ENCODE measurements at regions not wholly inside any gene's neighbourhood (a gene's known extent, or its start where the extent isn't known, plus 50 kb on each side); places are given as distances from the start of the nearest gene placed in this dataset.
"Not testable (repeated sequence)": the region's sequence is repeated elsewhere in the genome, so short reads cannot be mapped to it uniquely, and the experiment has no call there.

GRCh38 chr12:19771858-19772257 lies 332.6 kb downstream of the AEBP2 start:
- Histone ChIP-seq H3K9me3 (ENCODE audit: control insufficient read depth, insufficient read depth, low read length) (no peaks in the 10 kb centered on the region), H3K36me3 (ENCODE audit: control insufficient read depth, insufficient read depth, low read length) (no peaks in the 10 kb centered on the region), H3K27ac (ENCODE audit: low read depth, low read length) (no peak overlapping the region), H3K9ac (ENCODE audit: low read depth, low read length) (no peak overlapping the region), H3K27me3 (ENCODE audit: control insufficient read depth, insufficient read depth, low read length) (no peaks in the 10 kb centered on the region), H3K4me3 (ENCODE audit: low read depth, low read length) (no peak overlapping the region), H3K4me1 (ENCODE audit: control insufficient read depth, insufficient read depth, low read length) (no peaks in the 10 kb centered on the region; the same call in 1 of the 2 replicates)

DNA sequence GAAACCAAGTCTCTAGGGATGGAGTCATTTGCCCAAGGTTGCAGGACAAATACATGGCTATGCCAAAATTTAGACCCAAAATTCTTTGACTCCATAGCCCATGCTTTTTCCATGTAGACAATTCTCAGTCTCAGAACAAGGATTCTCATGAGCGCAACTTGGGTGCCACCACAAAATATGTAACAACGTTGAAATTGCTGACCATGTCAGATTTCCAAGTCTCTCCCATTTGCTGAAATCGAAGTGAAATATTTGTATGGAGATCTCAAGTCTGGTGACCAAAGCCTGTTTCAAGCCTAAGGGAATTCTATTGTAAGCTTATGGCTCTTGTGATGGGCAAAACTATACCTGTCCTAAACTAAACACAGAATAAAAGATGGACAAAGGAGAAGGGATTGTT lies 333.5 kb downstream of the AEBP2 start:
- Histone ChIP-seq H3K36me3 (ENCODE audit: control insufficient read depth, insufficient read depth, low read length) (no peaks in the 10 kb centered on the region), H3K4me1 (ENCODE audit: control insufficient read depth, insufficient read depth, low read length) (no peaks in the 10 kb centered on the region; the same call in 1 of the 2 replicates), H3K9me3 (ENCODE audit: control insufficient read depth, insufficient read depth, low read length) (no peaks in the 10 kb centered on the region), H3K4me3 (ENCODE audit: low read depth, low read length) (no peak overlapping the region), H3K27me3 (ENCODE audit: control insufficient read depth, insufficient read depth, low read length) (no peaks in the 10 kb centered on the region), H3K27ac (ENCODE audit: low read depth, low read length) (no peak overlapping the region), H3K9ac (ENCODE audit: low read depth, low read length) (no peak overlapping the region)

DNA sequence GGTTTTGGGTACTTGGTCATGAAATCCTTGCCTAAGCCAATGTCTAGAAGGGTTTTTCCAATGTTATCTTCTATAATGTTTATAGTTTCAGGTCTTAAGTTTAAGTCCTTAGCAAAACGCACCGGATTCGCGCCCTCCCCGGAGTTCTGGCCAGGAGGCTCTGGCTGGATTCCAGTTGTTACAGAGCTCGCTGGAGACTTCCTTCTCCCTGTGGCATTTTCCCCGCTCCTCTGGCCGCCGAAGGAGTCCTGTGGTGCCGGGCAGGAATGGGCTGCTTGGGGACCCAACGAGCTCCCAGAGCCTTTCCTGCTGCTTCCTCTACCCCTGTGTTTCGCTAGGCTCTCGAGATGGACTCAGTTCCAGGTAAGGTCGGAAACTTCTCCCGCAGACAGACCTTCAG lies 335.9 kb downstream of the AEBP2 start:
- H3K4me3 ChIP-seq (ENCODE audit: low read depth, low read length) = no peak overlapping the region
- peaks cover 15% of the 10 kb centered on the region for H3K4me1 ChIP-seq (ENCODE audit: control insufficient read depth, insufficient read depth, low read length)
- H3K27me3 ChIP-seq (ENCODE audit: control insufficient read depth, insufficient read depth, low read length) = no peaks in the 10 kb centered on the region
- no peak overlapping the region for H3K27ac ChIP-seq (ENCODE audit: low read depth, low read length)
- H3K9me3 ChIP-seq (ENCODE audit: control insufficient read depth, insufficient read depth, low read length) = no peaks in the 10 kb centered on the region
- H3K9ac ChIP-seq (ENCODE audit: low read depth, low read length) = no peak overlapping the region
- no peaks in the 10 kb centered on the region for H3K36me3 ChIP-seq (ENCODE audit: control insufficient read depth, insufficient read depth, low read length)

DNA sequence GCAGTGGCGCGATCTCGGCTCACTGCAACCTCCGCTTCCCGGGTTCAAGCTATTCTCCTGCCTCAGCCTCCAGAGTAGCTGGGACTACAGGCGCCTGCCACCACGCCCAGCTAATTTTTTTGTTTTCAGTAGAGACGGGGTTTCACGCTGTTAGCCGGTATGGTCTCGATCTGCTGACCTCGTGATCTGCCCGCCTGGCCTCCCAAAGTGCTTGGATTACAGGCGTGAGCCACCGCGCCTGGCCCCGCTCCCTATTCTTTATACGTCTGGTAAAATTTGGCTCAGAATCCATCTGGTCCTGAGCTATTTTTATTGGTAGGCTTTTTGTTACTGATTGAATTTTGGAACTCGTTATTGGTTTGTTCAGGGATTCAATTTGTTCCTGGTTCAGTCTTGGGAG lies 336.7 kb downstream of the AEBP2 start:
- not testable (repeated sequence) for H3K27me3 ChIP-seq (ENCODE audit: control insufficient read depth, insufficient read depth, low read length); H3K9ac ChIP-seq (ENCODE audit: low read depth, low read length); H3K36me3 ChIP-seq (ENCODE audit: control insufficient read depth, insufficient read depth, low read length); H3K27ac ChIP-seq (ENCODE audit: low read depth, low read length); H3K4me3 ChIP-seq (ENCODE audit: low read depth, low read length); H3K9me3 ChIP-seq (ENCODE audit: control insufficient read depth, insufficient read depth, low read length)
- H3K4me1 ChIP-seq (ENCODE audit: control insufficient read depth, insufficient read depth, low read length) = peaks cover 15% of the 10 kb centered on the region

- Histone ChIP-seq H3K36me3 (ENCODE audit: control insufficient read depth, insufficient read depth, low read length) (no peaks in the 10 kb centered on the region), H3K27ac (ENCODE audit: low read depth, low read length) (no peak overlapping the region), H3K4me1 (ENCODE audit: control insufficient read depth, insufficient read depth, low read length) (peaks cover 15% of the 10 kb centered on the region), H3K9me3 (ENCODE audit: control insufficient read depth, insufficient read depth, low read length) (no peaks in the 10 kb centered on the region), H3K9ac (ENCODE audit: low read depth, low read length) (no peak overlapping the region), H3K27me3 (ENCODE audit: control insufficient read depth, insufficient read depth, low read length) (no peaks in the 10 kb centered on the region), H3K4me3 (ENCODE audit: low read depth, low read length) (no peak overlapping the region)
Observed at GRCh38 chr12:19778172-19778571, 338.9 kb downstream of the AEBP2 start.

DNA sequence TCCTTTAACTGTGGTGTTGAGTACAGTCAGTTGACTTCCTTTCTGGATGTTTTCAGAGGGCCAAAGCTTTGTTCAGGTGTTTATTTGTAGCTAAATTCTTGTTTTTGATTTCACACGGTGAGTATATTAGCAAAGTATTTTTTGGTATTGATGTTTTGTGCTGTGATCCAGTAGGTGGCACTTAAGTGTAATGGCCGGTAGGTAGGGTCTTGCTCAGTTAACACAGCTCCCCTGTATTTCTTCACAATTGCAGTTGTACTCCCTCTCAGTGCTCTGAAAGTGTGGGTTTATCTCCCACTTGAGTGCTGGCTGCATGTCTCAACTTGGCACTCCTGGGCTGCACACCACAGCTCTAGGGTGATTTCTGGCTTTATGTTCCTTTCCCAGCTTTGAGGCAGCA lies 339.5 kb downstream of the AEBP2 start:
- H3K9me3 ChIP-seq (ENCODE audit: control insufficient read depth, insufficient read depth, low read length) = no peaks in the 10 kb centered on the region
- H3K36me3 ChIP-seq (ENCODE audit: control insufficient read depth, insufficient read depth, low read length) = no peaks in the 10 kb centered on the region
- H3K27ac ChIP-seq (ENCODE audit: low read depth, low read length) = no peak overlapping the region

DNA sequence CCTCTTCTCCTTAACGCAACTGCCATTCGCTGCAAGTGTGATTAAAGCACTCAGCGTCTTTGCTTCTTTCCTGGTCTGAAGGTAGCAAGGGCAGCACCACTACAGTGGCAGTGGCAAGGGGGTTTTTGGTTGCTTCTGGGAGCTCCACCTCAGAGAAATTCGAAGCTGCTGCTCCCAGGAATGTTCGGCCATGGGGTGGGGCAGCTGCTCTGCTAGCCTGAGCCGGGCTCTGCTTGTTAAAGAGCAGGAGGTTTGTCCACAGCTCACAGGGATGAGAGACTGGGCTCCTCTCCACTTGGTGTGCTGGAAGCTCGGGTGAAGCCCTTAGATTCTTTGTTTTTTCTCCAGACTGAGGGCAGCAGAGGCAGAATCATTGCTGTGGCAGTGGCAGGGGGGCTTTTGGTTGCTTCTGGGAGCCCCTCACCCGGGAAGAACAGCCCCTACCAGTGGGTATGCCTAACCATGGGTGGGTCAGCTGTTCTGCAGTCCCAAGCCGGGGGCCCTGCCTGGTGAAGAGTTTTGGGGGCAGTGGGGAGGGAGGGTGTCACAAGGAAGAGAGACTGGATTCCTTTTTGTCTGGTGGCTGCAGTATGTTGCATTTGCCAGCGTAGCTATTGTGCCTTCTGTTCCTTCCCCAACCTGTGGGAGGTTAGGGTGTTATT lies 340.2 kb downstream of the AEBP2 start:
- no peaks in the 10 kb centered on the region for H3K36me3 ChIP-seq (ENCODE audit: control insufficient read depth, insufficient read depth, low read length)
- no peak overlapping the region for H3K27ac ChIP-seq (ENCODE audit: low read depth, low read length)
- no peak overlapping the region for H3K9ac ChIP-seq (ENCODE audit: low read depth, low read length)
- no peak overlapping the region for H3K4me3 ChIP-seq (ENCODE audit: low read depth, low read length)
- H3K4me1 ChIP-seq (ENCODE audit: control insufficient read depth, insufficient read depth, low read length) = peaks cover 19% of the 10 kb centered on the region
- H3K9me3 ChIP-seq (ENCODE audit: control insufficient read depth, insufficient read depth, low read length) = no peaks in the 10 kb centered on the region
- no peaks in the 10 kb centered on the region for H3K27me3 ChIP-seq (ENCODE audit: control insufficient read depth, insufficient read depth, low read length)

More for the DNA sequence above, 339.5 kb downstream of the AEBP2 start:
- no peak overlapping the region for H3K9ac ChIP-seq (ENCODE audit: low read depth, low read length)
- no peaks in the 10 kb centered on the region for H3K27me3 ChIP-seq (ENCODE audit: control insufficient read depth, insufficient read depth, low read length)
- H3K4me3 ChIP-seq (ENCODE audit: low read depth, low read length) = no peak overlapping the region
- peaks cover 18% of the 10 kb centered on the region for H3K4me1 ChIP-seq (ENCODE audit: control insufficient read depth, insufficient read depth, low read length)

DNA sequence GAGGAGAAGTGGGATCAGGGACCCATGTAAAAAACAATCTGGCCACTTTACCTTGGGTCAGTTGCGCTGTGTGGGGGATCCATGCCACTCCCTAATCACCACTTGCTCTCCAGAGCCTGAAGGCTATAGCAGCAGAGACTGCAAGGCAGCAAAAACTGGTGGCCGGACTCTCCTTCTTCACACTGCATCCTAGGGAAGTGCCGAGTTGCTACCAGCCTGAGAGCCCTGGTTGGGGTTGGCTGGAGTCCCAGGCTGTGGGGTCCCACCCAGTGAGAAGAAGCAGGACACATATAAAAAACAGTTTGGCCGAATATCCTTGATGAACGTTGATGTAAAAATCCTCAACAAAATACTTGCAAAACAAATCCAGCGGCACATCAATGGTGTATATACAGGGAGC lies 341.2 kb downstream of the AEBP2 start:
- no peaks in the 10 kb centered on the region for H3K9me3 ChIP-seq (ENCODE audit: control insufficient read depth, insufficient read depth, low read length)
- no peak overlapping the region for H3K27ac ChIP-seq (ENCODE audit: low read depth, low read length)
- peaks cover 19% of the 10 kb centered on the region for H3K4me1 ChIP-seq (ENCODE audit: control insufficient read depth, insufficient read depth, low read length)
- no peak overlapping the region for H3K9ac ChIP-seq (ENCODE audit: low read depth, low read length)
- no peaks in the 10 kb centered on the region for H3K27me3 ChIP-seq (ENCODE audit: control insufficient read depth, insufficient read depth, low read length)
- H3K4me3 ChIP-seq (ENCODE audit: low read depth, low read length) = no peak overlapping the region
- H3K36me3 ChIP-seq (ENCODE audit: control insufficient read depth, insufficient read depth, low read length) = no peaks in the 10 kb centered on the region

GRCh38 chr12:19783547-19784444 lies 344.5 kb downstream of the AEBP2 start:
- Histone ChIP-seq H3K9ac (ENCODE audit: low read depth, low read length) (peak overlapping the region; percentile 40; the same call in 1 of the 2 replicates), H3K4me3 (ENCODE audit: low read depth, low read length) (peak overlapping the region; percentile 17; the same call in 1 of the 2 replicates), H3K27me3 (ENCODE audit: control insufficient read depth, insufficient read depth, low read length) (no peaks in the 10 kb centered on the region), H3K9me3 (ENCODE audit: control insufficient read depth, insufficient read depth, low read length) (no peaks in the 10 kb centered on the region), H3K36me3 (ENCODE audit: control insufficient read depth, insufficient read depth, low read length) (no peaks in the 10 kb centered on the region), H3K4me1 (ENCODE audit: control insufficient read depth, insufficient read depth, low read length) (peaks cover 16% of the 10 kb centered on the region), H3K27ac (ENCODE audit: low read depth, low read length) (no peak overlapping the region)

GRCh38 chr12:19792028-19792427 lies 352.7 kb downstream of the AEBP2 start:
- H3K9me3 ChIP-seq (ENCODE audit: control insufficient read depth, insufficient read depth, low read length) = no peaks in the 10 kb centered on the region
- H3K27ac ChIP-seq (ENCODE audit: low read depth, low read length) = no peak overlapping the region
- no peaks in the 10 kb centered on the region for H3K4me1 ChIP-seq (ENCODE audit: control insufficient read depth, insufficient read depth, low read length)
- no peak overlapping the region for H3K4me3 ChIP-seq (ENCODE audit: low read depth, low read length)
- no peaks in the 10 kb centered on the region for H3K36me3 ChIP-seq (ENCODE audit: control insufficient read depth, insufficient read depth, low read length)
- H3K27me3 ChIP-seq (ENCODE audit: control insufficient read depth, insufficient read depth, low read length) = no peaks in the 10 kb centered on the region
- no peak overlapping the region for H3K9ac ChIP-seq (ENCODE audit: low read depth, low read length)

DNA sequence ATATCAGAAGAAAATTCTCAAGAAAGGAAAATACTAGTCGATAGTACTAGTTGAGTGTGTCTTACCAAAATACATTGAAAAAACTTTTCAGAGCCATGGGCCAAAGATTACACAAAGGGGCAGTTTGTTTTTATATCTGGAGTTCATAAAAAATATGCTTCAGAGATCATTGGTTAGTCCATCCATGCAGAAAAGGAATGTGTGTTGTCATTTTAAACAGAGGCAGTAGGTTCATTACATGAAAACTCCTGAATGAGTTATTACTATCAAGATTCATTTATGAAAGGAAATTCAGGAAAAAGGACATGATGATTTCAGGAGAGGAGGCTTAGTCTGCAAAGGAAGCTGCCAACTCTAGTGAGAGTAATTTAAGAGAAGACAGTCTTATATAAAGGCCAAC lies 354.8 kb downstream of the AEBP2 start:
- no peak overlapping the region for H3K9ac ChIP-seq (ENCODE audit: low read depth, low read length)
- H3K4me3 ChIP-seq (ENCODE audit: low read depth, low read length) = no peak overlapping the region
- no peaks in the 10 kb centered on the region for H3K27me3 ChIP-seq (ENCODE audit: control insufficient read depth, insufficient read depth, low read length)
- no peaks in the 10 kb centered on the region for H3K36me3 ChIP-seq (ENCODE audit: control insufficient read depth, insufficient read depth, low read length)
- H3K4me1 ChIP-seq (ENCODE audit: control insufficient read depth, insufficient read depth, low read length) = no peaks in the 10 kb centered on the region
- H3K9me3 ChIP-seq (ENCODE audit: control insufficient read depth, insufficient read depth, low read length) = no peaks in the 10 kb centered on the region
- H3K27ac ChIP-seq (ENCODE audit: low read depth, low read length) = no peak overlapping the region

Measured in HUES48 (cell line).